ENCODE measurements at regions not wholly inside any gene's neighbourhood (a gene's known extent, or its start where the extent isn't known, plus 50 kb on each side); places are given as distances from the start of the nearest gene placed in this dataset.

- TF ChIP-seq FOXK1 (CRISPR knock-in tag; IDR thresholded peaks at IDR 0.05) (no peak), NFYB (CRISPR knock-in tag; conservative IDR thresholded peaks at IDR 0.05; ENCODE audit: low read depth) (no peak), FOXP1 (CRISPR knock-in tag; IDR thresholded peaks at IDR 0.05; ENCODE audit: borderline replicate concordance) (no peak), AR (CRISPR knock-in tag; IDR thresholded peaks at IDR 0.05) (no peak)
These were observed 377.8 kb downstream of the SFMBT2 start (continued) for GRCh38 chr10:7033031-7033430.

GRCh38 chr10:7030134-7030855 lies 380.5 kb downstream of the SFMBT2 start:
- CTCF ChIA-PET = no interaction called here
- POLR2A ChIA-PET = no interaction called here
- H3K9me3 Mint-ChIP-seq = peaks cover 9% of the 10 kb centered on the region
- H3K27ac Mint-ChIP-seq = no peak overlapping the region
- TF ChIP-seq STAT6 (CRISPR knock-in tag; conservative IDR thresholded peaks at IDR 0.05; ENCODE audit: low read depth) = no peak
- no peak for TF ChIP-seq ZNF532 (CRISPR knock-in tag; IDR thresholded peaks at IDR 0.05; ENCODE audit: borderline replicate concordance)
- no peak for TF ChIP-seq PRRX2 (CRISPR knock-in tag; IDR thresholded peaks at IDR 0.05)
- TF ChIP-seq RELA (CRISPR knock-in tag; IDR thresholded peaks at IDR 0.05; ENCODE audit: borderline replicate concordance) = no peak
- TF ChIP-seq MYBL2 (CRISPR knock-in tag; IDR thresholded peaks at IDR 0.05) = no peak
- no peak for TF ChIP-seq HMGA2 (CRISPR knock-in tag; IDR thresholded peaks at IDR 0.05)
- no peak for TF ChIP-seq E2F5 (CRISPR knock-in tag; IDR thresholded peaks at IDR 0.05)
- H3K27me3 Mint-ChIP-seq (ENCODE audit: low read depth) = peaks cover 3% of the 10 kb centered on the region; the same call in 1 of the 2 replicates
- no peaks in the 10 kb centered on the region for H3K36me3 Mint-ChIP-seq
- no peak overlapping the region for H3K4me3 Mint-ChIP-seq
- peaks cover 6% of the 10 kb centered on the region for H3K4me1 Mint-ChIP-seq
- DNase-seq (ENCODE audit: low spot score) (no peak), ATAC-seq (no peak)

- Mint-ChIP-seq H3K4me1 (no peaks in the 10 kb centered on the region), H3K36me3 (no peaks in the 10 kb centered on the region), H3K27me3 (ENCODE audit: low read depth) (peaks cover 3% of the 10 kb centered on the region; the same call in 1 of the 2 replicates), H3K27ac (no peak overlapping the region), H3K9me3 (peaks cover 9% of the 10 kb centered on the region), H3K4me3 (no peak overlapping the region)
- ATAC-seq (no peak), DNase-seq (ENCODE audit: low spot score) (no peak)
- CTCF ChIA-PET = interaction anchor here (1.2 kb wide), 1 partner anchor 57 kb away, joined by 3 read pairs; no protein-coding TSS in a partner anchor
- TF ChIP-seq NR3C1 (CRISPR knock-in tag; conservative IDR thresholded peaks at IDR 0.05; ENCODE audit: low read depth) (no peak), EMX1 (CRISPR knock-in tag; IDR thresholded peaks at IDR 0.05) (no peak), CREM (CRISPR knock-in tag; IDR thresholded peaks at IDR 0.05) (no peak), ZNF317 (CRISPR knock-in tag; IDR thresholded peaks at IDR 0.05; ENCODE audit: borderline replicate concordance, low read depth) (no peak), FOXP1 (CRISPR knock-in tag; IDR thresholded peaks at IDR 0.05; ENCODE audit: borderline replicate concordance) (no peak)
- POLR2A ChIA-PET = no interaction called here
These were observed 381.2 kb downstream of the SFMBT2 start for GRCh38 chr10:7029672-7030071.
